ENCODE measurements at regions not wholly inside any gene's neighbourhood (a gene's known extent, or its start where the extent isn't known, plus 50 kb on each side); places are given as distances from the start of the nearest gene placed in this dataset.

GRCh38 chr5:53340956-53341750 lies 139.3 kb upstream of the FST start:
- no peaks in the 10 kb centered on the region for H3K36me3 ChIP-seq (ENCODE audit: control insufficient read depth in 4 of 4, insufficient read depth in 3 of 4, low read depth in 1 of 4, low read length in 3 of 4)
- TF ChIP-seq, protein P1, sequence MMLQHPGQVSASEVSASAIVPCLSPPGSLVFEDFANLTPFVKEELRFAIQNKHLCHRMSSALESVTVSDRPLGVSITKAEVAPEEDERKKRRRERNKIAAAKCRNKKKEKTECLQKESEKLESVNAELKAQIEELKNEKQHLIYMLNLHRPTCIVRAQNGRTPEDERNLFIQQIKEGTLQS (IDR thresholded peaks at IDR 0.05): no peak
- TF ChIP-seq HNF4G (IDR thresholded peaks at IDR 0.05) (no peak), TAF1 (conservative IDR thresholded peaks at IDR 0.05) (no peak), JUND (IDR thresholded peaks at IDR 0.05) (no peak), MAX (IDR thresholded peaks at IDR 0.05) (no peak), ZBTB33 (IDR thresholded peaks at IDR 0.05) (no peak), HNF4A (conservative IDR thresholded peaks at IDR 0.05) (no peak), YY1 (IDR thresholded peaks at IDR 0.05) (no peak), RXRA (IDR thresholded peaks at IDR 0.05) (no peak)
- TF ChIP-seq, protein P2, sequence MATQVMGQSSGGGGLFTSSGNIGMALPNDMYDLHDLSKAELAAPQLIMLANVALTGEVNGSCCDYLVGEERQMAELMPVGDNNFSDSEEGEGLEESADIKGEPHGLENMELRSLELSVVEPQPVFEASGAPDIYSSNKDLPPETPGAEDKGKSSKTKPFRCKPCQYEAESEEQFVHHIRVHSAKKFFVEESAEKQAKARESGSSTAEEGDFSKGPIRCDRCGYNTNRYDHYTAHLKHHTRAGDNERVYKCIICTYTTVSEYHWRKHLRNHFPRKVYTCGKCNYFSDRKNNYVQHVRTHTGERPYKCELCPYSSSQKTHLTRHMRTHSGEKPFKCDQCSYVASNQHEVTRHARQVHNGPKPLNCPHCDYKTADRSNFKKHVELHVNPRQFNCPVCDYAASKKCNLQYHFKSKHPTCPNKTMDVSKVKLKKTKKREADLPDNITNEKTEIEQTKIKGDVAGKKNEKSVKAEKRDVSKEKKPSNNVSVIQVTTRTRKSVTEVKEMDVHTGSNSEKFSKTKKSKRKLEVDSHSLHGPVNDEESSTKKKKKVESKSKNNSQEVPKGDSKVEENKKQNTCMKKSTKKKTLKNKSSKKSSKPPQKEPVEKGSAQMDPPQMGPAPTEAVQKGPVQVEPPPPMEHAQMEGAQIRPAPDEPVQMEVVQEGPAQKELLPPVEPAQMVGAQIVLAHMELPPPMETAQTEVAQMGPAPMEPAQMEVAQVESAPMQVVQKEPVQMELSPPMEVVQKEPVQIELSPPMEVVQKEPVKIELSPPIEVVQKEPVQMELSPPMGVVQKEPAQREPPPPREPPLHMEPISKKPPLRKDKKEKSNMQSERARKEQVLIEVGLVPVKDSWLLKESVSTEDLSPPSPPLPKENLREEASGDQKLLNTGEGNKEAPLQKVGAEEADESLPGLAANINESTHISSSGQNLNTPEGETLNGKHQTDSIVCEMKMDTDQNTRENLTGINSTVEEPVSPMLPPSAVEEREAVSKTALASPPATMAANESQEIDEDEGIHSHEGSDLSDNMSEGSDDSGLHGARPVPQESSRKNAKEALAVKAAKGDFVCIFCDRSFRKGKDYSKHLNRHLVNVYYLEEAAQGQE (IDR thresholded peaks at IDR 0.05): no peak

DNA sequence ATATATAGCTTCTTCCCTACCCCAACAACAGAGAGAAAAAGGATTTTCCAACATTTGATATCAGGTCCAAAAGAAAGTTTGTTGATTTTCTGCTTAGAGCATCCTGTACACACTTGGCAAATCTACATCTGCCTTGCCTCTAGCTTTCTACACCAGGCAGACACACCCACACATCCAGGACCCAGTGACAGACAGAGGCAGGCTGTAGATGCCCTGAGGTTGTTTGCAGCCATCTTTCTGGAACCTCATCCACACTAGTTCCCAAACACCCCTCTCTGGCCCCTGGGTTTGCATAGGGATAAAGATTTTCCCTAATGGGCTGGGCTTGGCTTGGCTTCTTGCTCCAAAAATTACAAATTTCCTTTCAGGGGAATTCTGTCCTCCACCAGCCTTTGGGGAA lies 138.2 kb upstream of the FST start:
- no peak for TF ChIP-seq MAX (IDR thresholded peaks at IDR 0.05)
- TF ChIP-seq, protein P2 (IDR thresholded peaks at IDR 0.05): no peak
- no peak for TF ChIP-seq YY1 (IDR thresholded peaks at IDR 0.05)
- Histone ChIP-seq H3K9me3 (ENCODE audit: control insufficient read depth in 4 of 4, low read length in 3 of 4) (no peaks in the 10 kb centered on the region), H3K27ac (ENCODE audit: low read depth in 1 of 2, low read length in 2 of 2) (no peak overlapping the region), H3K9ac (ENCODE audit: low read depth in 1 of 2, low read length in 2 of 2) (no peak overlapping the region), H3K4me3 (ENCODE audit: low read depth in 1 of 3, low read length in 3 of 3) (no peak overlapping the region), H3K27me3 (ENCODE audit: control insufficient read depth in 4 of 4, insufficient read depth in 4 of 4, low read length in 3 of 4) (no peaks in the 10 kb centered on the region), H3K36me3 (ENCODE audit: control insufficient read depth in 4 of 4, insufficient read depth in 3 of 4, low read depth in 1 of 4, low read length in 3 of 4) (no peaks in the 10 kb centered on the region), H3K4me1 (ENCODE audit: control insufficient read depth in 4 of 4, insufficient read depth in 4 of 4, low read length in 3 of 4) (no peaks in the 10 kb centered on the region)
- no peak for DNase-seq (ENCODE audit: low spot score)

More at GRCh38 chr5:53340956-53341750, 139.3 kb upstream of the FST start:
- DNase-seq (ENCODE audit: low spot score): no peak
- Histone ChIP-seq H3K27ac (ENCODE audit: low read depth in 1 of 2, low read length in 2 of 2) (no peak overlapping the region), H3K4me1 (ENCODE audit: control insufficient read depth in 4 of 4, insufficient read depth in 4 of 4, low read length in 3 of 4) (no peaks in the 10 kb centered on the region), H3K9ac (ENCODE audit: low read depth in 1 of 2, low read length in 2 of 2) (no peak overlapping the region), H3K4me3 (ENCODE audit: low read depth in 1 of 3, low read length in 3 of 3) (no peak overlapping the region), H3K27me3 (ENCODE audit: control insufficient read depth in 4 of 4, insufficient read depth in 4 of 4, low read length in 3 of 4) (no peaks in the 10 kb centered on the region), H3K9me3 (ENCODE audit: control insufficient read depth in 4 of 4, low read length in 3 of 4) (no peaks in the 10 kb centered on the region)
- 96% methylated on average over 3 of the region's 3 CpGs for WGBS

Measured in liver (tissue), 7 donors.